Stomach (tissue), 4 donors: ENCODE measurements at regions not wholly inside any gene's neighbourhood (a gene's known extent, or its start where the extent isn't known, plus 50 kb on each side); places are given as distances from the start of the nearest gene placed in this dataset.

ENCODE experiments used
- POLR2A ChIP-seq, 4 donors: fragments of 450-650 bp; IDR thresholded peaks; one replicate each; pipeline ENCODE4 v1.6.1; 2016; ENCODE audit warnings: antibody characterized with exemption in 4 of 4, control low read depth in 2 of 4, mild to moderate bottlenecking in 1 of 4, moderate library complexity in 1 of 4
- POLR2AphosphoS5 ChIP-seq, 3 donors: sonication (generic); formaldehyde crosslinking; IDR thresholded peaks; one replicate each; pipeline ENCODE4 v1.6.1; 2016; ENCODE audit warnings: antibody characterized with exemption in 3 of 3
- TF ChIP-seq, protein P1 (sequence below), 7 experiments: fragments of 450-650 bp in 4 of 7; fragments of 200-600 bp in 3 of 7; sonication (generic) in 3 of 7; IDR thresholded peaks; one replicate each; pipeline ENCODE4 v1.5.1; 2016 to 2019; ENCODE audit warnings: antibody characterized with exemption in 7 of 7, control low read depth in 2 of 7, mild to moderate bottlenecking in 1 of 7

- TF ChIP-seq, protein P1, sequence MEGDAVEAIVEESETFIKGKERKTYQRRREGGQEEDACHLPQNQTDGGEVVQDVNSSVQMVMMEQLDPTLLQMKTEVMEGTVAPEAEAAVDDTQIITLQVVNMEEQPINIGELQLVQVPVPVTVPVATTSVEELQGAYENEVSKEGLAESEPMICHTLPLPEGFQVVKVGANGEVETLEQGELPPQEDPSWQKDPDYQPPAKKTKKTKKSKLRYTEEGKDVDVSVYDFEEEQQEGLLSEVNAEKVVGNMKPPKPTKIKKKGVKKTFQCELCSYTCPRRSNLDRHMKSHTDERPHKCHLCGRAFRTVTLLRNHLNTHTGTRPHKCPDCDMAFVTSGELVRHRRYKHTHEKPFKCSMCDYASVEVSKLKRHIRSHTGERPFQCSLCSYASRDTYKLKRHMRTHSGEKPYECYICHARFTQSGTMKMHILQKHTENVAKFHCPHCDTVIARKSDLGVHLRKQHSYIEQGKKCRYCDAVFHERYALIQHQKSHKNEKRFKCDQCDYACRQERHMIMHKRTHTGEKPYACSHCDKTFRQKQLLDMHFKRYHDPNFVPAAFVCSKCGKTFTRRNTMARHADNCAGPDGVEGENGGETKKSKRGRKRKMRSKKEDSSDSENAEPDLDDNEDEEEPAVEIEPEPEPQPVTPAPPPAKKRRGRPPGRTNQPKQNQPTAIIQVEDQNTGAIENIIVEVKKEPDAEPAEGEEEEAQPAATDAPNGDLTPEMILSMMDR (IDR thresholded peaks at IDR 0.05): no peak
- TF ChIP-seq POLR2AphosphoS5 (IDR thresholded peaks at IDR 0.05) (no peak), POLR2A (IDR thresholded peaks at IDR 0.05) (no peak)
These were observed 132.9 kb downstream of the OAT start for GRCh38 chr10:124285587-124286527.
